LNCaP clone FGC (cell line): ENCODE measurements at regions not wholly inside any gene's neighbourhood (a gene's known extent, or its start where the extent isn't known, plus 50 kb on each side); places are given as distances from the start of the nearest gene placed in this dataset.
A peak's percentile ranks its signal among the peaks of the same experiment; 100 is the strongest.

Experiments
- DNase-seq: peaks from one replicate; pipeline ENCODE4 v3.0.0-alpha.2; 2011; ENCODE audit warnings: low read depth
- H3K4me3 ChIP-seq: 2 replicates; pipeline ENCODE4 v1.5.1; 2011; ENCODE audit warnings: mild to moderate bottlenecking, low read depth, low read length, control low read depth
- TF ChIP-seq, protein P1 (sequence below): IDR thresholded peaks from 2 replicates; pipeline ENCODE4 v1.5.1; 2012; ENCODE audit warnings: mild to moderate bottlenecking; ENCODE audit not compliant: control insufficient read depth, insufficient read depth; ENCODE audit errors: extremely low read depth

DNA sequence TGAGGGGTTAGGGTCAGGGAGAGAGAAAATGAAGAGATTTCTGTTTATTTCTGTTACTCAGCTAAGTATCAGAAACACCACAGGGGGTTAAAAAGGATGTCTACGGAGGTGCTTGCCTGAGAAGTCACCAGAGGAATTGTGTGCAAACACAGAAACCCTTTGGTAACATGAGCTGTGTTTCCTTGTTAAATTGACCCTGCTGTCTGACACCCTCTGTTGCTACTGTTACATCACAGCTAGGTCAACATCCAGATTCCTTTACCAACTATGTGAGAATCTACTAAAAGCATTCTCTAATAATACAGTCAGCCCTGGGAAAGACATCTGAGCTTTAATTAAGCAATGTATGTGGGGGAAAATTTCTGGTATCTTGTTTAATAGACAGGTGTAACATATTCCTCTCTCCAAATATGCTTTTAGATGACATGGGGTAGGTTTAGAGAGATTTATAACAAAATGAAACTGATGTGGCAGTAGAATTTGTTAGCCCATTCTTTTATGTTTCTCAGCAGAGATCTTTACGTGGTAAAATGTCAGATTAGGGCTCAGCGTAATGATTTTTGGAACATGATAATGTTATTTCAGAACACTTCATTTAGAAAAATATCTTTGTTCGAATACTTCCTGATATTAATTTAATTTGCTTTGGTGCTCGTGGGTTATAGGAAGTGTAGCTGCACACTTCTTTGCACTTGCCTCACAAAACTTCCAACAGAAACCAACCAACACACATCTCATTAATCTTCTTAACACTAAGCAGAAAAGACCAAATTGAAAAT lies 168.0 kb upstream of the AHR start:
- H3K4me3 ChIP-seq, result no peak overlapping the region
- TF ChIP-seq, protein P1, sequence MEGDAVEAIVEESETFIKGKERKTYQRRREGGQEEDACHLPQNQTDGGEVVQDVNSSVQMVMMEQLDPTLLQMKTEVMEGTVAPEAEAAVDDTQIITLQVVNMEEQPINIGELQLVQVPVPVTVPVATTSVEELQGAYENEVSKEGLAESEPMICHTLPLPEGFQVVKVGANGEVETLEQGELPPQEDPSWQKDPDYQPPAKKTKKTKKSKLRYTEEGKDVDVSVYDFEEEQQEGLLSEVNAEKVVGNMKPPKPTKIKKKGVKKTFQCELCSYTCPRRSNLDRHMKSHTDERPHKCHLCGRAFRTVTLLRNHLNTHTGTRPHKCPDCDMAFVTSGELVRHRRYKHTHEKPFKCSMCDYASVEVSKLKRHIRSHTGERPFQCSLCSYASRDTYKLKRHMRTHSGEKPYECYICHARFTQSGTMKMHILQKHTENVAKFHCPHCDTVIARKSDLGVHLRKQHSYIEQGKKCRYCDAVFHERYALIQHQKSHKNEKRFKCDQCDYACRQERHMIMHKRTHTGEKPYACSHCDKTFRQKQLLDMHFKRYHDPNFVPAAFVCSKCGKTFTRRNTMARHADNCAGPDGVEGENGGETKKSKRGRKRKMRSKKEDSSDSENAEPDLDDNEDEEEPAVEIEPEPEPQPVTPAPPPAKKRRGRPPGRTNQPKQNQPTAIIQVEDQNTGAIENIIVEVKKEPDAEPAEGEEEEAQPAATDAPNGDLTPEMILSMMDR, result no peak
- DNase-seq, result peak; percentile 35

DNA sequence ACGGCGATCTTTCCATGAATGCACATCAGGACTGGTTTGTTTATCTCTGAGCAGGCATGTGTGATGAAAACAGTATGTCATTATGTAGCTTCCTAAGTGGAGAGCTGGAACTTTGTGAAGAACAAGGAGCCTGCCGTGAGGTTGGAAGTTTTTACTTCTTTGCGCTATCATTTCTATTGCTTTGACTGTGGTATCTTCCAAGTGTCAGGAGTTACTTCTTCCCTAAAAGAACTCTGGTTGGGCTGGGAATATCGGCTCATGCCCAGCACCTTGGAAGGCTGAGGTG lies 167.4 kb upstream of the AHR start:
- no peak for DNase-seq
- H3K4me3 ChIP-seq, result no peak overlapping the region
- TF ChIP-seq, protein P1, result no peak

DNA sequence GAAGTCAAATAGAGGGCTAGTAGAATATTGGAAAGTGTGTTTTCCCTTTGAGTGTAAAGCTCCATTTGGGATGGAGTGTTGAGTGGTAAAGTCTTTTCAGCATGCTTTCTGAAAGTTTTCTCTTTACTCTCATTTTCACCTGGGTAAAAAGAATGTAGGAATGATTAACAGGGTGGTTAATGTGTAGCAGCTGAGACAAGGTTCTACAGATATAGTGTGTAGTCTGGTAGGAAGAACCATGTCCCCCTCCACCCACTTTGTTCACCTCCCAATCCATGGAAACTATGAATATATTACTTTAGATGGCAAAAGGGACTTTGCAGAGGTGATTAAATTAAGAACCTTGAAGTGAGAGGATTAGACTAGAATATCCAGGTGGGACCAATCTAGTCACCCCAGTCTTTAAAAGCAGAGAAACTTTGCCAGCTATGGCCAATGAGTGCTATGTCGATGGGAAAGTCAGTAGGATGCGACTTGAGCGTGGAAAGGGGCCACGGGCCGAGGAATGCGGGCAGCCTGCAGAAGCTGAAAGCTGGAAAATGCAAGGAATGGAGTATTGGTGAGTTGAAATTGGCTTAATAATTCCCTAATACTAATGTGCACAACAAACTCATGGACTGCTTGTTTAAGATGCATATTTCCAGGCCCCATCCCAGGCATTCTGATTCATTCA lies 166.3 kb upstream of the AHR start:
- no peak overlapping the region for H3K4me3 ChIP-seq
- TF ChIP-seq, protein P1, result no peak
- DNase-seq, result no peak

DNA sequence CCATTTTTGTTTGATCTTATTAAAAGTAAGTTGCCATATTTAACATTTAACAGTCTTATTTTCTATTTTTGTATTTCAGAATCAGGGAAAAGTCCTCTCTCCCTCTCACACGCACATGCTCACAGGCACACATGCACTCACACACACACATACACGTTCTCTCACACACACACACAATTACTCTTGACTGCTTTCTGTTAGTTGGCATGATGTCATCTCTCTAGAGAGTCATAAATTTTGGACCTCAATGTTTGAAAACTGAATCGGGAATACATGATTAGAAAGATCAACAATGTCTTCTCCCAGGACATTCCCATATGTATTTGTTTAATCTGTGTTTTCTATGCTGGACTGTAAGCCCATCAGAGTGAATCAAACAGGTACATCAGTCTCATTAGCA lies 165.7 kb upstream of the AHR start:
- DNase-seq, result no peak
- TF ChIP-seq, protein P1, result no peak

DNA sequence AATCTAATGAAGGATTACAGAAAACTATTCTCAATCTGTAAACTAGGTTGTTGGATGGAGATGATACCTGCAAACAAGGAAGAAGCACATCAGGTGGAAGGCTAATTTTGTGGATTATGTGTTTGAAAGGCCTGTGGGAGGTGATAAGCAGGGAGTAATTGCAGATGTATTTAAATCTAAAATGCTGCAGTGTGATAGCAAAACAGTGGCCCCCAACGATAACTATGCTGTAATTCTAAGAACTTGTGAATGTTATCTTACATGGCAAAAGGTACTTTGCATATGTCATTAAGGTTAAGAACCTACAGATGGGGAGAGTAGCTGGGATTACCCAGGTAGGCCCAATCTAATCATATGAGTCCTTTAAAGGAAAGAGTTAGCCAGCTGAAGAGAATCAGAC lies 164.5 kb upstream of the AHR start:
- TF ChIP-seq, protein P1, result no peak
- DNase-seq, result no peak
- H3K4me3 ChIP-seq, result no peak overlapping the region

More for the DNA sequence above, 165.7 kb upstream of the AHR start:
- no peak overlapping the region for H3K4me3 ChIP-seq

DNA sequence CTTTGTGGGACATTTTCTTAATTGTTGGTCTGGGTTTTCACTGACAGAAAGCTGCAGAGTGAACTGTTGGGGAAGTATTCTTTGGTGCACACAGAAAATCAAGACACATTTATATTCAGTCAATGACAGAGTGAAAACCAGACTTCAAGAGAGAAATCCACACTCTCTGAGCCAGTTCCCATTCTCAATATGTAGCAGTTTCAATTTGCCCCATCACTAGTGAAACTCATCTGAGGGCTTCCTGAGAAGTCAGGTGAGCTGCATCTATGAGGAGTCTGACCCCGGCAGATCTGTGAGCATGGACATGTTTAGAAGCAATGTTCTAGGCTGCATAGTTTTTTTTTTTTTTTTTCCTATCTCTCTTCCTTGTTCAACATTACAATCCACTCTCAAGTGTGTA lies 163.7 kb upstream of the AHR start:
- TF ChIP-seq, protein P1, result no peak
- no peak overlapping the region for H3K4me3 ChIP-seq
- DNase-seq, result no peak
